ENCODE measurements at regions not wholly inside any gene's neighbourhood (a gene's known extent, or its start where the extent isn't known, plus 50 kb on each side); places are given as distances from the start of the nearest gene placed in this dataset.

DNA sequence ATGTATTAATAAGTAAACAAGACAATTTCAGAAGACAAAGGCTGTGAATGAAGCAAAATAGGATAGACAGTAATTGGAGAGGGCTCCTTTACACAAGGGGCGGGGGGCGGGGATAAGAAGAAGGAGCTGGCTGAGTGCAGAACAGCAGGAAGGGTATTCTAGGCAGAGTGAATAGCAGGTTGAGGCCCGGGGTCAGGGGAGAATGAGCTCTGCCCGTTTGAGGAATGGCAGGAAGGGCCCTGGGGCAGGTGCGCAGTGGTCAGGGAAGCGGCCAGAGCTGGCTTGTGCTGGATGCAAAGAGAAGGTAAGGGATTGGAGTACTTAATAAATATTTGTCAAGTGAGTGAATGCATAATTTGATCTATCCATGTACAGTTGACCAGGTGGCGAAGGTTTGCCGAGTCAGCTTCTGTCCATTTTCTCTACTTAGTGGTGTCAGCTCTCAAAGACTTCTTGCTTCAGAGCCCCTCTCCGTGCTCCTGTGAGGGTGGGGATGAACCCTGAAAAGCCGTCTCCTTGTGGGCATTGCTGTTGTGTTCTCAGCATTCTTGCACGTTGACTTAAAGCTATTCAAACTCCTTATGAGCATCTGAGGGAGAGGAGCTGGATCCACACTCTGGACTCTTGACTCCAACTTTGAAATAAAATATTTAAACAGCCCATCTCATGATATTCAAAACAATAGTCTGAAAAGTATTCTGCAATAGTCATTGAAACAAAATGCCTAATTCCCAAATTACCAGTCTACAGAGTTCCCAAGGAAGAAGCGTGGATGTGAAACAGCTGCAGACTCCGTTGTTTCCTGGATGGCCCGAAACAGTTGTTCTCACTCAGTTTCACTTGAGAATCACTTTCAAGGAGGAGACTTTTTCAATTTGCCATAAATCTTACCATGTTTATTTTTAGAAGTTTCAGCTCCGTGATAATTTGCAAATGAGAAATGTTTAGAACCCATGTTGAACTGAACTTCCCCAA is 105.1 kb downstream of the EDN3 start:
- ChIA-PET POLR2A (no interaction called here), CTCF (interaction anchor here (0.9 to 3.0 kb wide), 7 partner anchors 19 to 535 kb away, joined by 3 to 13 read pairs (median 7); no protein-coding TSS in a partner anchor)
- intact Hi-C loops (cut with micrococcal nuclease) = loop anchor here (10.0 kb wide), 2 partner anchors 151 to 321 kb away; no protein-coding TSS in a partner anchor
- H3K27me3 Mint-ChIP-seq = peaks cover 14% of the 10 kb centered on the region
- no peak overlapping the region for H3K4me3 Mint-ChIP-seq
- H3K4me1 Mint-ChIP-seq (ENCODE audit: low read depth) = peaks cover 2% of the 10 kb centered on the region
- H3K27ac Mint-ChIP-seq = no peak overlapping the region
- no peaks in the 10 kb centered on the region for H3K9me3 Mint-ChIP-seq
- no peak for DNase-seq
- H3K36me3 Mint-ChIP-seq = no peaks in the 10 kb centered on the region

GRCh38 chr20:59406446-59406845 is 106.0 kb downstream of the EDN3 start:
- ChIA-PET POLR2A (no interaction called here), CTCF (interaction anchor here (0.9 to 3.0 kb wide), 2 partner anchors 49 to 536 kb away, joined by 3 to 9 read pairs; no protein-coding TSS in a partner anchor)
- no peak overlapping the region for H3K27ac Mint-ChIP-seq
- H3K4me1 Mint-ChIP-seq (ENCODE audit: low read depth) = peaks cover 2% of the 10 kb centered on the region
- no peak for DNase-seq
- no peaks in the 10 kb centered on the region for H3K36me3 Mint-ChIP-seq
- H3K27me3 Mint-ChIP-seq = peaks cover 14% of the 10 kb centered on the region
- intact Hi-C loops (cut with micrococcal nuclease) = loop anchor here (10.0 kb wide), 2 partner anchors 152 to 322 kb away; no protein-coding TSS in a partner anchor
- no peaks in the 10 kb centered on the region for H3K9me3 Mint-ChIP-seq
- H3K4me3 Mint-ChIP-seq = no peak overlapping the region

DNA sequence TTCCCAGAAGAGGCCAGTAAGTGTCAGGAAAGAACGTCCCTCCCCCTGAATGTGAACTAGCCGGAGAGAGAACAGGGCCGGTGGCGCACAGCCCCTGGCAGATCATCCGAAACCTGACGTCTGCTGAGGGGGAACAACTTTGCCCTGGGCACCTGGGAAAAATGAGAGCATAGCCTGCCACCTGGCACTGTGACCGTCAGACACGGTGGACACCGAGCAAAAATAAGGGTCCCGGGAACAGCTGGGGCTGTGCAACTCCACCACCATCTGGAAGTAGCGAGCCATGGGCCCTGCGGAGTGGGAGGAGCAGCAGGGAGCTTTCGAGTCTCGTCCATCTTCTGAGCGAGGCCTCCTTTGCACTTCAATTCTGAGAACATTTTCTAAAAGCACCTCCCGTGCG is 110.8 kb downstream of the EDN3 start:
- intact Hi-C loops (cut with micrococcal nuclease) = no loop called here
- POLR2A ChIA-PET = no interaction called here
- CTCF ChIA-PET = no interaction called here

DNA sequence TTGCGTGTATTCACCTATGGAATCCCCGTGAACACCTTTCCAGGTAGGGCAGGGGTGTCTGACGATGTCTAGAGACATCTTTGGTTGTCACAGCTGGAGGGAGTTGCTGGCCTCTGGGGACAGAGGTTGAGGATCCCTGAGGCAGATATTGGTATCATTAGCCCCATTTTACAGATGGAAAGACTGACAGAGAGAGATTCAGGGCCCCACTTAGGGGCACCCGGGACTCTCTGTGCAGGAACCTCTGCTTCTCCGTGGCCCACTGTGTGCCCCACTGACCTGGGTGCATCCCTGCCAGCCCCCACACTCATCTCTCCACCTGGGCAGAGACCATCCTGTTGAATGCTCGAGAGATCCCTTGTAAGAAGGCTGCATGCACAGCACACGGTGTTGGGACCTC is 111.2 kb downstream of the EDN3 start:
- H3K36me3 Mint-ChIP-seq = no peaks in the 10 kb centered on the region
- ChIA-PET CTCF (interaction anchor here (2.6 kb wide), 1 partner anchor 7 kb away, joined by 8 read pairs; no protein-coding TSS in a partner anchor), POLR2A (no interaction called here)
- intact Hi-C loops (cut with micrococcal nuclease) = no loop called here
- no peaks in the 10 kb centered on the region for H3K4me1 Mint-ChIP-seq (ENCODE audit: low read depth)
- no peak overlapping the region for H3K27ac Mint-ChIP-seq
- DNase-seq = no peak
- no peaks in the 10 kb centered on the region for H3K27me3 Mint-ChIP-seq
- H3K4me3 Mint-ChIP-seq = no peak overlapping the region
- H3K9me3 Mint-ChIP-seq = no peaks in the 10 kb centered on the region

More for the DNA sequence above, 110.8 kb downstream of the EDN3 start:
- no peak for DNase-seq
- no peaks in the 10 kb centered on the region for H3K27me3 Mint-ChIP-seq
- no peak overlapping the region for H3K27ac Mint-ChIP-seq
- H3K36me3 Mint-ChIP-seq = no peaks in the 10 kb centered on the region
- H3K4me3 Mint-ChIP-seq = no peak overlapping the region
- H3K4me1 Mint-ChIP-seq (ENCODE audit: low read depth) = no peaks in the 10 kb centered on the region
- H3K9me3 Mint-ChIP-seq = no peaks in the 10 kb centered on the region

GRCh38 chr20:59412181-59412580 is 111.8 kb downstream of the EDN3 start:
- Mint-ChIP-seq H3K4me1 (ENCODE audit: low read depth) (no peaks in the 10 kb centered on the region), H3K36me3 (no peaks in the 10 kb centered on the region), H3K4me3 (no peak overlapping the region), H3K27ac (no peak overlapping the region), H3K9me3 (no peaks in the 10 kb centered on the region), H3K27me3 (no peaks in the 10 kb centered on the region)
- intact Hi-C loops (cut with micrococcal nuclease) = no loop called here
- POLR2A ChIA-PET = no interaction called here
- no peak for DNase-seq
- CTCF ChIA-PET = interaction anchor here (2.6 kb wide), 1 partner anchor 8 kb away, joined by 8 read pairs; no protein-coding TSS in a partner anchor

- intact Hi-C loops (cut with micrococcal nuclease) = no loop called here
- no peaks in the 10 kb centered on the region for H3K9me3 Mint-ChIP-seq
- no peaks in the 10 kb centered on the region for H3K4me1 Mint-ChIP-seq (ENCODE audit: low read depth)
- H3K4me3 Mint-ChIP-seq = no peak overlapping the region
- H3K27ac Mint-ChIP-seq = no peak overlapping the region
- CTCF ChIA-PET = interaction anchor here (2.6 kb wide), 1 partner anchor 9 kb away, joined by 8 read pairs; no protein-coding TSS in a partner anchor
- no peak for DNase-seq
- POLR2A ChIA-PET = no interaction called here
- H3K36me3 Mint-ChIP-seq = no peaks in the 10 kb centered on the region
- H3K27me3 Mint-ChIP-seq = peaks cover 5% of the 10 kb centered on the region
These were observed 112.5 kb downstream of the EDN3 start for GRCh38 chr20:59412875-59413284.

DNA sequence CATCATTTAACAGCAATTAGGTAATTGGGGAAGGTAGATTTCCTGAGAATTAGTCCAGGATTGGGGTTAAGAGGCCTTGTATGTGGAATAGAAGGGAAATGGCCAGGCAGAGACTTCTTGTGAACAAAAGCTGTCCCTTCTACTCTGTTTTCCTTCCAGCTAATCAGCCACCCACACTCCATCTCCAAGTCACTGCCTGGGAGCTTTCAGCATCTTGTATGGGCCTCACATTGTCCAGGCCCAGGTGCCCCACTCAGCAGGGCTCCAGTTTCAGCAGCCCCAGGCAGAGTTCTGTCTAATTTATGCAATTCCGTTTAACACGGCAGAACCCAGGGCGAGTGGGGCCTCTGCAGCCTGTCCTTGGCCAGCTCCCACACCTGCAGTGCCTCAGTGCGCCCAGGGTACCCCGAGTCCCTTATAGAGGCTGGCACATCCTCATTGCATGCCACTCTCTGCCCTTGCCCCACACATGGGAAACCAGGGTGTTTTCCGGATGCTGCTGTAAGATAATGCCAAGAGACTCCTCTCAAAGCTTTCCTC is 113.0 kb downstream of the EDN3 start:
- Mint-ChIP-seq H3K36me3 (no peaks in the 10 kb centered on the region), H3K4me1 (ENCODE audit: low read depth) (no peaks in the 10 kb centered on the region), H3K4me3 (no peak overlapping the region), H3K9me3 (no peaks in the 10 kb centered on the region), H3K27ac (no peak overlapping the region), H3K27me3 (peaks cover 5% of the 10 kb centered on the region)
- ChIA-PET CTCF (interaction anchor here (2.6 kb wide), 1 partner anchor 9 kb away, joined by 8 read pairs; no protein-coding TSS in a partner anchor), POLR2A (no interaction called here)
- DNase-seq = no peak
- intact Hi-C loops (cut with micrococcal nuclease) = no loop called here

- no peaks in the 10 kb centered on the region for H3K9me3 Mint-ChIP-seq
- ChIA-PET CTCF (no interaction called here), POLR2A (no interaction called here)
- intact Hi-C loops (cut with micrococcal nuclease) = no loop called here
- H3K27me3 Mint-ChIP-seq = peaks cover 5% of the 10 kb centered on the region
- no peak overlapping the region for H3K4me3 Mint-ChIP-seq
- no peak overlapping the region for H3K27ac Mint-ChIP-seq
- H3K36me3 Mint-ChIP-seq = no peaks in the 10 kb centered on the region
- H3K4me1 Mint-ChIP-seq (ENCODE audit: low read depth) = no peaks in the 10 kb centered on the region
- DNase-seq = no peak
These were observed 114.7 kb downstream of the EDN3 start for GRCh38 chr20:59414936-59415623.

- Mint-ChIP-seq H3K27me3 (peaks cover 5% of the 10 kb centered on the region), H3K27ac (no peak overlapping the region), H3K4me3 (no peak overlapping the region), H3K36me3 (no peaks in the 10 kb centered on the region), H3K9me3 (no peaks in the 10 kb centered on the region), H3K4me1 (ENCODE audit: low read depth) (no peaks in the 10 kb centered on the region)
- DNase-seq = no peak
- intact Hi-C loops (cut with micrococcal nuclease) = no loop called here
- CTCF ChIA-PET = no interaction called here
- POLR2A ChIA-PET = no interaction called here
These were observed 116.5 kb downstream of the EDN3 start for GRCh38 chr20:59416916-59417315.

DNA sequence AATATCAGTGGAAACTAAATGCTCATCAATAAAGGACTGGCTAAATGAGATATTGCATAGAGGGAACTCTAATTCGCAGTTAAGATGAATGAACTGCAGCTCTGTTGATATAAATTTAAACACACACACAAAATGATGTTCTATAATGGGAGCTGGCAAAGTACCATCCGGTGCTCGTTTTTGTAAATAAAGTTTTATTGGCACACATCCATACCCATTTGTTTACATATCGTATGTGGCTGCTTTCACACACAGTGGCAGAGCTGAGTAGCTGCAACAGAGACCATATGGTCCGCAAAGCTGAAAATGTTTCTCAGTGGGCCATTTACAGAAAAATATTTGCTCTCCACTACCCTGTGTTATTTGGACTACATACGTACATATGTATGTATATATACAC is 120.7 kb downstream of the EDN3 start:
- POLR2A ChIA-PET = no interaction called here
- CTCF ChIA-PET = interaction anchor here (1.0 kb wide), 1 partner anchor 17 kb away, joined by 5 read pairs; no protein-coding TSS in a partner anchor
- DNase-seq = no peak
- Mint-ChIP-seq H3K9me3 (no peaks in the 10 kb centered on the region), H3K27ac (no peak overlapping the region), H3K27me3 (peaks cover 5% of the 10 kb centered on the region), H3K4me1 (ENCODE audit: low read depth) (no peaks in the 10 kb centered on the region), H3K36me3 (no peaks in the 10 kb centered on the region), H3K4me3 (no peak overlapping the region)
- intact Hi-C loops (cut with micrococcal nuclease) = no loop called here

GRCh38 chr20:59421920-59422637 is 121.7 kb downstream of the EDN3 start:
- Mint-ChIP-seq H3K9me3 (no peaks in the 10 kb centered on the region), H3K27ac (no peak overlapping the region), H3K4me3 (no peak overlapping the region), H3K4me1 (ENCODE audit: low read depth) (no peaks in the 10 kb centered on the region), H3K27me3 (peaks cover 5% of the 10 kb centered on the region), H3K36me3 (no peaks in the 10 kb centered on the region)
- intact Hi-C loops (cut with micrococcal nuclease) = no loop called here
- ChIA-PET CTCF (no interaction called here), POLR2A (no interaction called here)
- DNase-seq = no peak

Data from activated CD4-positive, alpha-beta memory T cell treated with anti-CD3 and anti-CD28 coated beads for 36 hours (primary cell).